ENCODE measurements at regions not wholly inside any gene's neighbourhood (a gene's known extent, or its start where the extent isn't known, plus 50 kb on each side); places are given as distances from the start of the nearest gene placed in this dataset.
"Not testable (repeated sequence)": the region's sequence is repeated elsewhere in the genome, so short reads cannot be mapped to it uniquely, and the experiment has no call there.

- no peak for DNase-seq (ENCODE audit: low spot score)
These were observed 133.1 kb upstream of the SEMA3C start for GRCh38 chr7:81051811-81052413.

DNA sequence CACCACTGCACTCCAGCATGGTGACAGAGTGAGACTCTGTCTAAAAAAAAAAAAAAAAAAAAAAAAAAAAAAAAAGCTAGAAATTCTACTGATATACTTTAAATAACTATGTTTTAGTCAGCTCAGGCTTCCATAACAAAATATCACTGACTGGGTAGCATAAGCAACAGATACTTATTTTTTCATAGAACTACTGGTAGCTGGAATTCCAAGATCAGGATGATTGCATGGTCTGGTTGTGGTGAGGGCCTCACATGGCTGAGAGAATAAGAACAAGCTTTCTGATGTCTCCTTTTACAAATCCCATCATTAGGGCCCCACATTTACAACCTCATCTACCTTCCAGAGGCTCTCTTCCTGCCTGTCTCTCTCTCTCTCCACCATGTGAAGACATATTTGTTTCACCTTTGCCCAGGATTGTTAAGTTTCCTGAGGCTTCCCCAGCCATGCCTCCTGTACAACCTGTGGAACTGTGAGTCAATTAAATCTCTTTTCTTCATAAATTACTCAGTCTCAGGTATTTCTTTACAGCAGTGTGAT is 126.7 kb upstream of the SEMA3C start:
- DNase-seq (ENCODE audit: low spot score), result no peak

DNA sequence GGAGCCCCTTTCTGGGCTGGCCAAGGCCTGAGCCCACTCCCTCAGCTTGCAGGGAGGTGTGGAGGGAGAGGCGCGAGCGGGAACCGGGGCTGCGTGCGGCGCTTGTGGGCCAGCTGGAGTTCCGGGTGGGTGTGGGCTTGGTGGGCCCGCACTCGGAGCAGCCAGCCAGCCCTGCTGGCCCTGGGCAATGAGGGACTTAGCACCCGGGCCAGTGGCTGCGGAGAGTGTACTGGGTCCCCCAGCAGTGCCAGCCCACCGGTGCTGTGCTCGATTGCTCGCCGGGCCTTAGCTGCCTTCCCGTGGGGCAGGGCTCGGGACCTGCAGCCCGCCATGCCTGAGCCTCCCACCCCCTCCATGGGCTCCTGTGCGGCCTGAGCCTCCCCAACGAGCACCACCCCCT is 123.8 kb upstream of the SEMA3C start:
- not testable (repeated sequence) for DNase-seq (ENCODE audit: low spot score)

GRCh38 chr7:81040496-81040895 is 121.6 kb upstream of the SEMA3C start:
- no peak for DNase-seq (ENCODE audit: low spot score)

- DNase-seq (ENCODE audit: low spot score), result no peak
These were observed 118.0 kb upstream of the SEMA3C start for GRCh38 chr7:81036871-81037270.

- DNase-seq (ENCODE audit: low spot score), result no peak
These were observed 117.2 kb upstream of the SEMA3C start for GRCh38 chr7:81036057-81036456.

GRCh38 chr7:81031996-81032395 is 113.1 kb upstream of the SEMA3C start:
- no peak for DNase-seq (ENCODE audit: low spot score)

DNA sequence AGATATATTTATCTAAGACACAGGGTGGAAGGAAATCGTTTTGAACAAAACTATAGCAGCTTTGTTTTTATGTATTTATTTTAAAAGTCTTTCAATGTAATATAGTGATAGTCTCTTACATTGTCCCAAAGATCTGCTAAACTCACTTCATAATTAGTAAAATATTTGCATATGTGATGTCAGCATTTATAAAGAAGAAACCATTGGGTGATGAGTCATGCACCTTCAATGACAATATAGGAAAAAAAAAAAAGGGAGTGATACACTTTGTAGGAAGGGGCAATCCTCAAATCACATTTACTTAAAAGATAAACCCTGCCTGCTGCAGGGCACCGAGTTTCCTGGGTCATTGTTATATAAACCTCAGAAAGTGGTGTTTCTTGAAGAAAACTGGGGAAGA is 112.4 kb upstream of the SEMA3C start:
- no peak for DNase-seq (ENCODE audit: low spot score)

DNA sequence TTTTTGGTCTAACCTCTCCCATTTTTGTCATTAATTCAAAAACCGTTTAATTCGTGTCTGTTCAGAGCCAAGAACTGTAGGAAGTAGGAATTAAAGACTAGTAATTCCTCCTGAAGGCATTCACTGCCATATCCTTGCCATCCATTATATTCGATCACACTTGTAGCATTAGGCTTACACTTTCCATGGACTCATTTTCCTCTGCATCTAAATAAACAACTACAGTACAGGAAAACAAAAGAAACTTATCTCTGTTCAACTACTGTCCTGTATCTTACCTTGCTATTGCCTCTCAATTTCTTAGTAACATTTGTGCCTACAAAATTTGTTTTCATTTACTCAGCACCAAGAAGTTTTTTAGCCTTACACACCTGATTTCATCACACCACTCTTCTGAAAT is 111.6 kb upstream of the SEMA3C start:
- DNase-seq (ENCODE audit: low spot score), result no peak

DNA sequence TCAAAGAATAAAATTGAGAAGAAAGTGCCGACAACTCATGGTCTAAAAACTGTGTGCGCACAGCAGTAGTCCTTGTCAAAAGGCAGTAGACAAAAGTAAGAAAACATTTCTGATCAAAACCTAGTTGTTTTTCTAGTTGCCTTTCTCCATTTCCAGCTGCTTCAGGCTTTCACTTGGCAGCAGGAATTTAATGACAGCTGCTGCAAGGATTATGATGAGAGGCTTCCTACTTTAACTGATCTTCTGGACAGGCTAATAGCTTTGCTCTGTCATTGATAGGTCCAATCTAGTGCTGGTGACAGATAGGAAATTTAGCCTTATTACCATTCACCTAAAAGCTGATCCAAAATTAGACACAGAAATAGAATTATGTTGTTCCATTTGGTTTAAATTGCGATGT is 110.7 kb upstream of the SEMA3C start:
- no peak for DNase-seq (ENCODE audit: low spot score)

GRCh38 chr7:81025360-81025759 is 106.5 kb upstream of the SEMA3C start:
- DNase-seq (ENCODE audit: low spot score), result no peak

- no peak for DNase-seq (ENCODE audit: low spot score)
These were observed 96.1 kb upstream of the SEMA3C start for GRCh38 chr7:81014908-81015307.

DNA sequence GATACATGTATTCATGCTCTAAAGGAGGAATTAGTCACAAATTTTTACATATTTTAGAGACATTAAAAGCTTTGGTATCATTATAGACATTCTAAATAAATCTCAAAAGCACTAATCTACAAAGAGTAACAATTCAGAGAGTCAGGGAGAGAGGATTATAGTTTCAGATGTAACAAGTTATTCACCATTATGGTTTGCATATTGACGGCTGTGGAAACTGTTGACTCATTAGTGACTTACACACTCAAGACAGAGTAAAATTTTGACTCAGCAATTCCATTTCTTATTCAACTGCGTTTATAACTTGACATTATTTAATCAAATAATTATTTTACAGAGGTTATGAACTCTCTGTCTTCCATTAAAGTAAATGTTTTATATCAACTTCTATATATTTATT is 95.4 kb upstream of the SEMA3C start:
- DNase-seq (ENCODE audit: low spot score), result no peak

DNA sequence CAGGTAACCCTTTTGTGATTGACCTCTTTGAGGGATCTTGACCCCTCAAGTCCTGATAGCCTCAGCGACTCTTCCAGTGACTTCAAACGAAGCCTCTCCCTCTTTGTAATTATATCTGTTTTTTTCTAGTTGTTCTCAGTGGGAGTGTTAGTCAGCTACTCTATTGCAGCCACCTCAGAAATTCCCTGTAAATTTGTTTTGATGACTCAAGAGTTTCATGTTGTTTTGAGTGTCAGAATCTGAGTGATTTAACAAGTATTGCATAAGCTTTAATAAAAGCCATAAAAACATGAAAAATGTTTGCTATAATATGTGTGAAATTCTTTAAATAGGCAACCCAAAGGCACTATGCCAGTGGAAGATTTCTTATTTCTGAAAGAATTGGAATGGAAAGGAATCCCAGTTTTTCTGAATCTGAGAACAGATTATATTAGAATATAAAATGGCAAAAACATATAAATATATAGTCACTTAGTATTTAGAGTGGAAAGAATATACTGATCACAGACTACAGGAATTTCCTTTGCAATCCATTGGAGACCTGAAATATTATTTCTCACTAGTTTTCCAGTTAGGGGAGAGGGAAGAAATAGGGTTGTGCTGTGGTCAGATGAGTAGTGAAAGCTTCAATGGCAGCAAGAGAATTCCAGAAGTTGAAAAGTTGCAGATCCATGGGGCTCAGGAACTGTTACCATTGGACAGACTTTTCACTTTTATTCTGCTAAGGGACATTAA is 94.4 kb upstream of the SEMA3C start:
- no peak for DNase-seq (ENCODE audit: low spot score)

GRCh38 chr7:81008901-81009300 is 90.0 kb upstream of the SEMA3C start:
- DNase-seq (ENCODE audit: low spot score), result no peak

- DNase-seq (ENCODE audit: low spot score), result no peak
These were observed 88.2 kb upstream of the SEMA3C start for GRCh38 chr7:81007051-81007450.

DNA sequence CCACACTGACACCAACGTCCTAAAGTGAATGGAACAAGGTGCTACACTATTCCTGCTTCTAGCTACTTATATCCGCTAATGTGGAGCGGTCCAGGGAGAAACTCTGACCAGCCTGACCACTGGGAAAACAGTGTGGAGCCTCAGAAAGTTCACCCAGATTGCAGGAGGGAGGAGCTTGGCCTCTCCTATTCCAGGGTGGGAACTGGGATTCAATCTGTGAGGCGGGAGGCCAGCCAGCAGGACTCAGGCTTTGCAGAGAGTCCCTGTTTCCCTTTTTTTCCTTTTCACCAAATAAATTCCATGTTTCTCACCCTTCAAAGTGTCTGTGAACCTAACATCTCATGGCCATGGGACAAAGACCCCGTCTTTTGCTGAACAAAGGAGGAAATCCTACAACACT is 86.4 kb upstream of the SEMA3C start:
- DNase-seq (ENCODE audit: low spot score), result no peak

DNA sequence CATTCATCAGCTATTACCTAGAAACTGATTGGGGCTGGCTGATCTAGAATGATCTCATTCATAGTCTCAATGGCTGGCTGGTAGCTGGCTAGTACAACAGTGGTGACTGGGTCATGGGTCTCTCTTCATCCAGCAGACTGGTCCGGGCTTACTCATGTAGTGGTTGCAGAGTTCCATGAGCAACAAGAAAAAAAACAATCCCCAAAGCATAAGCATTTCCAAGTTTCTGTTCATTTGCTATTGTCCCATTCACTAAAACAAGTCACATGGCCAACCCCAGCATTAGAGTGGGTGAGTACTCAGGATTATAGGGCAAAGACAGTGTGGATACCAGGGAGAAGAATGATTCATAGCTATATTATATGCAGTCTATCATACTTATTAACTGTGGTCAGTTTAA is 85.2 kb upstream of the SEMA3C start:
- no peak for DNase-seq (ENCODE audit: low spot score)

DNA sequence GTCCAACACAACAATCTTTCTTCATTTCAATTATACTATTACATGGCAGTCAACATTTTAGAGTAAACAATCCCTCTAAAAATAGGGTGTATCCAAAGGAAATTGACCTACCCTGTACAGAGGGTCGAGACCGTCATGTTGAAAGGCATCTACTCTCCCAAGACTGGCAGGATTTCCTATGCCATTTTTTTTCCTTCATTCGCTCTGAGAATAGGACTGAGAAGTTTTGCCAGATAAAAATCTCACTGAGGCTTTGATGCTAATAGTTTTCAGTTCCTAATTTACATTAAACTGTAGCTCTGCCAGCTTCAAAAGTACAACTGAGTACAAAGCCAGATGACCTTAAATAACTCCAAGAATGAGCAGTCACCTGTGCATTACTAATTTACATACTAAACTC is 84.5 kb upstream of the SEMA3C start:
- no peak for DNase-seq (ENCODE audit: low spot score)

DNA sequence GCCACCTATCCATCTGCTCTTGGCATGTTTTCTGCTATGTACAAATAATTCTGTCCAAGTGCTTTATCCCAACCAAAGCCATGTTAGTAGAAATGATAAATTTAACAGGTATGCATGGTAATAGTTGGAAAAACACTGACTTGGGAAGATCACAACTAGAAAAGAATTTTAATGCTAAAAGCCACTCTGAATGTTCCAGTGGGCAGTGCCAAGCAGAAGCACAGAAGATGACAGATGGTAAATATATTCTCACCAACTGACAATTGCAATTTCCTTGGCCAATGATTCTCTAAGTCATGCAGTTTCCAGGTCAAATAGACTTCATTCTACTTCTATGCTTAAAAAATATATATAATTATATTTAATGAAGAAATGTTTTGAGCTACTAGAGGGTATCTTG is 83.6 kb upstream of the SEMA3C start:
- no peak for DNase-seq (ENCODE audit: low spot score)

- DNase-seq (ENCODE audit: low spot score), result no peak
These were observed 80.9 kb upstream of the SEMA3C start for GRCh38 chr7:80999771-81000170.

- DNase-seq (ENCODE audit: low spot score), result no peak
These were observed 80.2 kb upstream of the SEMA3C start for GRCh38 chr7:80999100-80999499.

GRCh38 chr7:80997841-80998240 is 79.0 kb upstream of the SEMA3C start:
- no peak for DNase-seq (ENCODE audit: low spot score)

- not testable (repeated sequence) for DNase-seq (ENCODE audit: low spot score)
These were observed 77.4 kb upstream of the SEMA3C start for GRCh38 chr7:80996236-80996635.
